GM23248 (cell line): ENCODE measurements at regions not wholly inside any gene's neighbourhood (a gene's known extent, or its start where the extent isn't known, plus 50 kb on each side); places are given as distances from the start of the nearest gene placed in this dataset.

ENCODE experiments used
- EZH2 ChIP-seq: fragments of 200-600 bp; sonication (generic); IDR thresholded peaks from 2 replicates; pipeline ENCODE4 v1.6.1; 2018; ENCODE audit warnings: antibody characterized with exemption, mild to moderate bottlenecking; ENCODE audit not compliant: insufficient read depth, poor library complexity, severe bottlenecking
- EZH2phosphoT487 ChIP-seq: fragments of 200-600 bp; sonication (generic); IDR thresholded peaks from 2 replicates; pipeline ENCODE4 v1.6.1; 2018; ENCODE audit warnings: antibody characterized with exemption, moderate library complexity, mild to moderate bottlenecking, low read depth; ENCODE audit not compliant: insufficient read depth

GRCh38 chr2:123890148-123890547, 134.9 kb upstream of the CNTNAP5 start:
- TF ChIP-seq EZH2phosphoT487 = no peak
- no peak for TF ChIP-seq EZH2
